Keratinocyte (primary cell): ENCODE measurements at regions not wholly inside any gene's neighbourhood (a gene's known extent, or its start where the extent isn't known, plus 50 kb on each side); places are given as distances from the start of the nearest gene placed in this dataset.

ENCODE experiments used
- DNase-seq: peaks from one replicate; pipeline ENCODE4 v3.0.0-alpha.2; 2011; ENCODE audit warnings: low read depth, missing footprints, low spot score
- FAIRE-seq: peaks from 2 replicates; lab custom pipeline; 2011; peaks lifted over from hg19 to GRCh38; lab: Jason Lieb, UNC
- H2AFZ ChIP-seq: 2 replicates; pipeline ENCODE4 v1.6.0; 2012; ENCODE audit warnings: low read length, control low read depth, inconsistent platforms; ENCODE audit not compliant: control insufficient read depth
- H3K27ac ChIP-seq: 2 replicates; pipeline ENCODE4 v1.5.1; 2011; ENCODE audit warnings: low read length; ENCODE audit not compliant: control insufficient read depth, insufficient read depth
- H3K27me3 ChIP-seq: 3 replicates; pipeline ENCODE4 v1.6.0; 2011; ENCODE audit warnings: low read length; ENCODE audit not compliant: control insufficient read depth, insufficient read depth; ENCODE audit errors: extremely low read depth
- H3K36me3 ChIP-seq, 2 experiments: 2 replicates in 1 of 2; 3 replicates in 1 of 2; pipeline ENCODE4 v1.5.1; 2011; ENCODE audit warnings: low read length in 2 of 2, mild to moderate bottlenecking in 1 of 2; ENCODE audit not compliant: control insufficient read depth in 2 of 2, insufficient read depth in 2 of 2; ENCODE audit errors: extremely low read depth in 1 of 2
- H3K4me1 ChIP-seq: 3 replicates; pipeline ENCODE4 v1.5.1; 2011; ENCODE audit warnings: low read length; ENCODE audit not compliant: control insufficient read depth, insufficient read depth; ENCODE audit errors: extremely low read depth
- H3K4me2 ChIP-seq: 3 replicates; pipeline ENCODE4 v1.6.0; 2011; ENCODE audit warnings: low read depth, low read length; ENCODE audit not compliant: control insufficient read depth, insufficient read depth; ENCODE audit errors: extremely low read depth
- H3K4me3 ChIP-seq, 3 experiments: fragments of 200-600 bp in 1 of 3; sonication (generic) in 1 of 3; 2 replicates in 2 of 3; 3 replicates in 1 of 3; pipeline ENCODE4 v1.5.1; 2011 to 2016; ENCODE audit warnings: low read length in 3 of 3, mild to moderate bottlenecking in 3 of 3, control low read depth in 2 of 3, inconsistent platforms in 1 of 3, low read depth in 1 of 3, mixed read lengths in 1 of 3, mixed run types in 1 of 3, moderate library complexity in 1 of 3; ENCODE audit not compliant: control insufficient read depth in 2 of 3, insufficient read depth in 2 of 3; ENCODE audit errors: extremely low read depth in 1 of 3
- H3K79me2 ChIP-seq: 2 replicates; pipeline ENCODE4 v1.6.0; 2012; ENCODE audit warnings: low read length; ENCODE audit not compliant: control insufficient read depth, insufficient read depth
- H3K9ac ChIP-seq: 3 replicates; pipeline ENCODE4 v1.6.0; 2011; ENCODE audit warnings: low read length; ENCODE audit not compliant: control insufficient read depth, insufficient read depth; ENCODE audit errors: extremely low read depth
- H3K9me1 ChIP-seq: 3 replicates; pipeline ENCODE4 v1.6.0; 2011; ENCODE audit warnings: low read length; ENCODE audit not compliant: control insufficient read depth, insufficient read depth; ENCODE audit errors: extremely low read depth
- H3K9me3 ChIP-seq: 2 replicates; pipeline ENCODE4 v1.5.1; 2012; ENCODE audit warnings: low read depth, low read length; ENCODE audit not compliant: control insufficient read depth
- H4K20me1 ChIP-seq: 3 replicates; pipeline ENCODE4 v1.6.0; 2011; ENCODE audit warnings: low read length; ENCODE audit not compliant: control insufficient read depth, insufficient read depth; ENCODE audit errors: extremely low read depth
- CTCF ChIP-seq, 3 experiments: IDR thresholded peaks in 1 of 3; conservative IDR thresholded peaks in 1 of 3; optimal IDR thresholded peaks in 1 of 3; 2 replicates in 2 of 3; 3 replicates in 1 of 3; pipeline versions ENCODE3 to v1.5.1; 2011; ENCODE audit warnings: low read length in 3 of 3, mild to moderate bottlenecking in 3 of 3, moderate library complexity in 2 of 3, control low read depth in 1 of 3, inconsistent platforms in 1 of 3; ENCODE audit not compliant: insufficient read depth in 2 of 3; ENCODE audit errors: extremely low read depth in 1 of 3
- EZH2 ChIP-seq: IDR thresholded peaks from one replicate; pipeline ENCODE4 v1.6.1; 2012; ENCODE audit warnings: inconsistent platforms, mild to moderate bottlenecking, low read length, moderate library complexity
- dilution Hi-C: fragments of 300-500 bp; cut with MboI; formaldehyde crosslinking; loops from one replicate; pipeline ENCODE4 v1.7.0; 2020; ENCODE audit warnings: low sequenced_read_pairs; ENCODE audit not compliant: extremely low pct_ligation_motif_present

- DNase-seq (no peak), FAIRE-seq (no peak)
- no peaks in the 10 kb centered on the region for H3K36me3 ChIP-seq
- no peak overlapping the region for H2AFZ ChIP-seq
- H3K9ac ChIP-seq, result no peak overlapping the region
- H3K4me1 ChIP-seq, result peaks cover 4% of the 10 kb centered on the region
- dilution Hi-C loops, result no loop called here
- H3K9me3 ChIP-seq, result no peaks in the 10 kb centered on the region
- H3K4me2 ChIP-seq, result no peak overlapping the region
- H3K4me3 ChIP-seq, result no peak overlapping the region
- TF ChIP-seq CTCF (optimal IDR thresholded peaks at IDR 0.05 in 1 of 3, IDR thresholded peaks at IDR 0.05 in 1 of 3, conservative IDR thresholded peaks at IDR 0.05 in 1 of 3; ENCODE audit: extremely low read depth in 1 of 3, insufficient read depth in 2 of 3, low read length in 3 of 3) (no peak), EZH2 (peak; percentile 78)
- no peaks in the 10 kb centered on the region for H3K9me1 ChIP-seq
- H3K27me3 ChIP-seq, result peaks cover 96% of the 10 kb centered on the region
- no peaks in the 10 kb centered on the region for H4K20me1 ChIP-seq
- no peak overlapping the region for H3K27ac ChIP-seq
- H3K79me2 ChIP-seq, result no peaks in the 10 kb centered on the region
These were observed 151.1 kb downstream of the TRIM27 start for GRCh38 chr6:28772480-28773381.

GRCh38 chr6:28774292-28775051 is 149.3 kb downstream of the TRIM27 start:
- FAIRE-seq, result no peak
- Histone ChIP-seq H3K4me1 (peaks cover 2% of the 10 kb centered on the region), H4K20me1 (no peaks in the 10 kb centered on the region), H3K9ac (no peak overlapping the region), H3K4me3 (no peak overlapping the region), H3K36me3 (no peaks in the 10 kb centered on the region), H3K79me2 (no peaks in the 10 kb centered on the region), H3K4me2 (no peak overlapping the region), H3K9me3 (no peaks in the 10 kb centered on the region), H3K9me1 (no peaks in the 10 kb centered on the region), H2AFZ (no peak overlapping the region), H3K27ac (no peak overlapping the region), H3K27me3 (peaks cover 95% of the 10 kb centered on the region)
- dilution Hi-C loops, result no loop called here
- TF ChIP-seq EZH2, result peak; percentile 82
- no peak for TF ChIP-seq CTCF (optimal IDR thresholded peaks at IDR 0.05 in 1 of 3, IDR thresholded peaks at IDR 0.05 in 1 of 3, conservative IDR thresholded peaks at IDR 0.05 in 1 of 3; ENCODE audit: extremely low read depth in 1 of 3, insufficient read depth in 2 of 3, low read length in 3 of 3)
- no peak for DNase-seq
